ENCODE measurements at regions not wholly inside any gene's neighbourhood (a gene's known extent, or its start where the extent isn't known, plus 50 kb on each side); places are given as distances from the start of the nearest gene placed in this dataset.
"Not testable (repeated sequence)": the region's sequence is repeated elsewhere in the genome, so short reads cannot be mapped to it uniquely, and the experiment has no call there.

DNA sequence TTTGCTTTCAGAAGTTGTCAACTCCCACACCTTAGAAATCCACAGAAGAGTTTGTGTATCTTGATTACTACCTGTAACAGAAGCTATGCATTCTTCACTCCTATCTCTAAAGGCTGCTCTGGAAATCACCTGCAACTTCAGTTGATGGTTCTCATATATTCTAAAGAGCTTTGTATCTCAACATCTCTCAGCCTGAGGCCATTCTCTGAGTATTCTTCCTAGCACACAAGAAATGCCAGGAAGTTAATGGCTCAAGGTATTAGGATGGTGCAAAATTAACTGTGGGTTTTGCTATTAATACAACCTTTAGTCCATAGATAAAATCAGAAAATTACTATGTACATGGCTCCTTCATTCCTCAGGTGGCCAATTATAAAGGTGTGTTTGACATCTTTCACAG, 806.3 kb upstream of the ALG10B start:
- not testable (repeated sequence) for TF ChIP-seq EZH2 (IDR thresholded peaks at IDR 0.05; ENCODE audit: borderline replicate concordance, insufficient read depth, low read depth, low read length, poor library complexity, severe bottlenecking)
- TF ChIP-seq, protein P1, sequence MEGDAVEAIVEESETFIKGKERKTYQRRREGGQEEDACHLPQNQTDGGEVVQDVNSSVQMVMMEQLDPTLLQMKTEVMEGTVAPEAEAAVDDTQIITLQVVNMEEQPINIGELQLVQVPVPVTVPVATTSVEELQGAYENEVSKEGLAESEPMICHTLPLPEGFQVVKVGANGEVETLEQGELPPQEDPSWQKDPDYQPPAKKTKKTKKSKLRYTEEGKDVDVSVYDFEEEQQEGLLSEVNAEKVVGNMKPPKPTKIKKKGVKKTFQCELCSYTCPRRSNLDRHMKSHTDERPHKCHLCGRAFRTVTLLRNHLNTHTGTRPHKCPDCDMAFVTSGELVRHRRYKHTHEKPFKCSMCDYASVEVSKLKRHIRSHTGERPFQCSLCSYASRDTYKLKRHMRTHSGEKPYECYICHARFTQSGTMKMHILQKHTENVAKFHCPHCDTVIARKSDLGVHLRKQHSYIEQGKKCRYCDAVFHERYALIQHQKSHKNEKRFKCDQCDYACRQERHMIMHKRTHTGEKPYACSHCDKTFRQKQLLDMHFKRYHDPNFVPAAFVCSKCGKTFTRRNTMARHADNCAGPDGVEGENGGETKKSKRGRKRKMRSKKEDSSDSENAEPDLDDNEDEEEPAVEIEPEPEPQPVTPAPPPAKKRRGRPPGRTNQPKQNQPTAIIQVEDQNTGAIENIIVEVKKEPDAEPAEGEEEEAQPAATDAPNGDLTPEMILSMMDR (IDR thresholded peaks at IDR 0.05): not testable (repeated sequence)

Measured in B cell (primary cell).